GM23338 (cell line): ENCODE measurements at regions not wholly inside any gene's neighbourhood (a gene's known extent, or its start where the extent isn't known, plus 50 kb on each side); places are given as distances from the start of the nearest gene placed in this dataset.

Source experiments
- CREB1 ChIP-seq: fragments of 250-450 bp; sonication (Bioruptor Pico); IDR thresholded peaks from 2 replicates; pipeline ENCODE4 v1.5.0; 2020; ENCODE audit warnings: low read depth, mild to moderate bottlenecking, moderate library complexity
- CTCF ChIP-seq, 2 experiments: fragments of 200-600 bp in 1 of 2; sonication (generic) in 1 of 2; conservative IDR thresholded peaks; 2 replicates each; pipeline versions ENCODE4 v1.5.1 to v1.6.1; 2016 to 2017; ENCODE audit warnings: antibody characterized with exemption in 2 of 2, low read depth in 2 of 2, mild to moderate bottlenecking in 2 of 2, moderate library complexity in 1 of 2
- EZH2 ChIP-seq: fragments of 200-600 bp; sonication (generic); IDR thresholded peaks from one replicate; pipeline ENCODE4 v1.8.0; 2017; ENCODE audit warnings: antibody characterized with exemption, mild to moderate bottlenecking, low read depth; ENCODE audit not compliant: unreplicated experiment
- EZH2phosphoT487 ChIP-seq: fragments of 200-600 bp; sonication (generic); IDR thresholded peaks from one replicate; pipeline ENCODE4 v1.8.1; 2018; ENCODE audit warnings: antibody characterized with exemption; ENCODE audit not compliant: unreplicated experiment
- JUNB ChIP-seq: IDR thresholded peaks from one replicate; pipeline ENCODE4 v1.6.1; 2016; ENCODE audit warnings: antibody characterized with exemption; ENCODE audit not compliant: unreplicated experiment
- POLR2AphosphoS5 ChIP-seq: IDR thresholded peaks from 2 replicates; pipeline ENCODE4 v1.6.1; 2016; ENCODE audit warnings: antibody characterized with exemption, low read depth
- REST ChIP-seq: IDR thresholded peaks from one replicate; pipeline ENCODE4 v1.6.1; 2018; ENCODE audit warnings: antibody characterized with exemption; ENCODE audit not compliant: unreplicated experiment
- STAT1 ChIP-seq: IDR thresholded peaks from one replicate; pipeline ENCODE4 v1.6.1; 2016; ENCODE audit warnings: antibody characterized with exemption; ENCODE audit not compliant: unreplicated experiment
- ZNF462 ChIP-seq: fragments of 250-450 bp; sonication (Bioruptor Pico); IDR thresholded peaks from 2 replicates; pipeline ENCODE4 v1.5.0; 2020; ENCODE audit warnings: mild to moderate bottlenecking, moderate library complexity

GRCh38 chr4:98711526-98711925 is 53.1 kb upstream of the TSPAN5 start:
- TF ChIP-seq POLR2AphosphoS5 (no peak), REST (no peak), EZH2phosphoT487 (no peak), CREB1 (no peak), EZH2 (no peak), CTCF (conservative IDR thresholded peaks at IDR 0.05; ENCODE audit: low read depth in 2 of 2) (no peak), STAT1 (no peak), JUNB (no peak), ZNF462 (CRISPR knock-in tag) (no peak)
